KMS-11 (cell line): ENCODE measurements at regions not wholly inside any gene's neighbourhood (a gene's known extent, or its start where the extent isn't known, plus 50 kb on each side); places are given as distances from the start of the nearest gene placed in this dataset.

ENCODE experiments used
- H2AFZ ChIP-seq: fragments of 200-600 bp; sonication (generic); 2 replicates; pipeline ENCODE4 v1.6.1; 2016; ENCODE audit warnings: antibody characterized with exemption, mixed run types, low read depth
- H3K27ac ChIP-seq: fragments of 200-600 bp; sonication (generic); 2 replicates; pipeline ENCODE4 v1.6.1; 2016; ENCODE audit warnings: mild to moderate bottlenecking, mixed run types
- H3K27me3 ChIP-seq: fragments of 200-600 bp; sonication (generic); 2 replicates; pipeline ENCODE4 v1.6.1; 2017; ENCODE audit warnings: mild to moderate bottlenecking, low read depth, mixed run types, moderate library complexity; ENCODE audit not compliant: insufficient read depth
- H3K36me3 ChIP-seq: fragments of 200-600 bp; sonication (generic); 2 replicates; pipeline ENCODE4 v1.6.1; 2017; ENCODE audit warnings: mild to moderate bottlenecking, mixed run types; ENCODE audit not compliant: insufficient read depth
- H3K4me1 ChIP-seq: fragments of 200-600 bp; sonication (generic); 2 replicates; pipeline ENCODE4 v1.6.1; 2016; ENCODE audit warnings: mild to moderate bottlenecking, low read depth, mixed run types; ENCODE audit not compliant: poor library complexity, severe bottlenecking
- H3K4me2 ChIP-seq: fragments of 200-600 bp; sonication (generic); 2 replicates; pipeline ENCODE4 v1.7.0; 2016; ENCODE audit warnings: mild to moderate bottlenecking, mixed run types
- H3K4me3 ChIP-seq: fragments of 200-600 bp; sonication (generic); IDR thresholded peaks from 2 replicates; pipeline ENCODE4 v1.6.1; 2017; ENCODE audit warnings: low read depth, low read length, mixed read lengths; ENCODE audit not compliant: insufficient read depth
- H3K79me2 ChIP-seq: fragments of 200-600 bp; sonication (generic); 2 replicates; pipeline ENCODE4 v1.6.1; 2016; ENCODE audit warnings: low read depth, mixed run types; ENCODE audit not compliant: insufficient read depth
- H3K9ac ChIP-seq: fragments of 200-600 bp; sonication (generic); 2 replicates; pipeline ENCODE4 v1.6.1; 2016; ENCODE audit warnings: mild to moderate bottlenecking, mixed run types
- H4K20me1 ChIP-seq: fragments of 200-600 bp; sonication (generic); 2 replicates; pipeline ENCODE4 v1.6.1; 2016; ENCODE audit warnings: mild to moderate bottlenecking, mixed run types; ENCODE audit not compliant: insufficient read depth
- TF ChIP-seq, protein P1 (sequence below): fragments of 200-600 bp; sonication (generic); conservative IDR thresholded peaks from 2 replicates; pipeline ENCODE4 v1.6.1; 2017; ENCODE audit warnings: low read depth, mild to moderate bottlenecking, antibody characterized with exemption, low read length, moderate library complexity, mixed read lengths

DNA sequence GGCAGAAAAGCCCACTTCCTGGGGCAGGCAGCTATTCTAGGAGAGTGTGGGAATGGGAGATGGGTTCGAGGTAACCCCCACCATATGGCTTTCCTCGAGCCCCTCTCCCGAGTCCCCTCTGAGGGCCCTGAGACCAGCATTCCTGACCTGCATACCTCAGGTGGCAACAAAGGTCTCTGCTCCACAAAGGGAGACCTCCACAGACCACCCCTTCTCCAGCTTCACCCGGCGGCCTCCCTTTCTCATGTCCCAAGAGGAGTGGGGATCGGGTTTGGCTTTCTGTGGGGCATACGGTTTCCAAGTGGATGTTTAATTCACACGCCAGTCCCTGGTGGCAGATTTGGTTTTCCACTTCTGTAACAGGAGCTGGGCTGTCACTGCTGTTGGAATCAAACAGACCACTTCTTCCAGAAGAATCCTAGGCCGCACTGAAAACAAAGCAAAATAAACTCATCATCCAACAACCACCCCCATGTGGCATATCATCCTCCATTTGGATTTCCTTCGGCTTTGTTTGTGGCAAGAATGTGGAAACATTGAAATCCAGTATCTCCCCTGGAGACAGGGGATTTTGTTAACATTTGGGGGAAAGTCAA, 83.2 kb downstream of the DLL1 start:
- no peaks in the 10 kb centered on the region for H3K4me1 ChIP-seq
- no peak overlapping the region for H3K9ac ChIP-seq
- H2AFZ ChIP-seq, result no peak overlapping the region
- no peaks in the 10 kb centered on the region for H4K20me1 ChIP-seq
- H3K27me3 ChIP-seq, result peaks cover 3% of the 10 kb centered on the region; the same call in 1 of the 2 replicates
- H3K79me2 ChIP-seq, result no peaks in the 10 kb centered on the region
- no peak overlapping the region for H3K27ac ChIP-seq
- TF ChIP-seq, protein P1, sequence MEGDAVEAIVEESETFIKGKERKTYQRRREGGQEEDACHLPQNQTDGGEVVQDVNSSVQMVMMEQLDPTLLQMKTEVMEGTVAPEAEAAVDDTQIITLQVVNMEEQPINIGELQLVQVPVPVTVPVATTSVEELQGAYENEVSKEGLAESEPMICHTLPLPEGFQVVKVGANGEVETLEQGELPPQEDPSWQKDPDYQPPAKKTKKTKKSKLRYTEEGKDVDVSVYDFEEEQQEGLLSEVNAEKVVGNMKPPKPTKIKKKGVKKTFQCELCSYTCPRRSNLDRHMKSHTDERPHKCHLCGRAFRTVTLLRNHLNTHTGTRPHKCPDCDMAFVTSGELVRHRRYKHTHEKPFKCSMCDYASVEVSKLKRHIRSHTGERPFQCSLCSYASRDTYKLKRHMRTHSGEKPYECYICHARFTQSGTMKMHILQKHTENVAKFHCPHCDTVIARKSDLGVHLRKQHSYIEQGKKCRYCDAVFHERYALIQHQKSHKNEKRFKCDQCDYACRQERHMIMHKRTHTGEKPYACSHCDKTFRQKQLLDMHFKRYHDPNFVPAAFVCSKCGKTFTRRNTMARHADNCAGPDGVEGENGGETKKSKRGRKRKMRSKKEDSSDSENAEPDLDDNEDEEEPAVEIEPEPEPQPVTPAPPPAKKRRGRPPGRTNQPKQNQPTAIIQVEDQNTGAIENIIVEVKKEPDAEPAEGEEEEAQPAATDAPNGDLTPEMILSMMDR, result no peak
- no peaks in the 10 kb centered on the region for H3K36me3 ChIP-seq
- H3K4me3 ChIP-seq, result no peak overlapping the region
- H3K4me2 ChIP-seq, result no peak overlapping the region

DNA sequence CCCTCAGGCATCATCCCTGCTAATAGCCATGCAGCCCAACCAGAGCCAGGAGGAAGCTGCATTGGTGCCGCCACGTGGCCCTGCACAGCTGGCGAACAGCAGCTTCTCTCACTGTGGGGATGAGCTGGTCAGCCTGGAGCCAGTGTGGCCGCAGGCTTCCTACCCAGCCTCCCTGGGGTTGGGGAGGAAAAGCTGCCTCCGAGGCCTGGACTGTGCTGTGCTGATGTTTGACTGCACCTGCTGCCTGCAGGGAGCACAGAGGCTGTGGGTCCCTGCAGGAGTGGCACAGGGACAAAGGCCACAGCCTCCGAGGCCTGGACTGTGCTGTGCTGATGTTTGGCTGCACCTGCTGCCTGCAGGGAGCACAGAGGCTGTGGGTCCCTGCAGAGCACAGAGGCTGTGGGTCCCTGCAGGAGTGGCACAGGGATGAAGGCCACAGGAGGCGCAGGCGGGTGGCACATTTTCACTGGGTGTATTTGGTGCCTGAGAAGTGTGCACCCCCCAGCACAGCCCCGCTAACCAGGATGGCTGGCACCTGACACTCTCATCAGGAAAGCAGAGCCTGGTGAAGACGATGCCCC, 83.9 kb downstream of the DLL1 start:
- no peaks in the 10 kb centered on the region for H3K79me2 ChIP-seq
- no peaks in the 10 kb centered on the region for H3K36me3 ChIP-seq
- H4K20me1 ChIP-seq, result no peaks in the 10 kb centered on the region
- no peak overlapping the region for H3K4me3 ChIP-seq
- H3K27ac ChIP-seq, result no peak overlapping the region
- H3K4me2 ChIP-seq, result no peak overlapping the region
- H2AFZ ChIP-seq, result no peak overlapping the region
- TF ChIP-seq, protein P1, result no peak
- no peaks in the 10 kb centered on the region for H3K4me1 ChIP-seq
- peaks cover 3% of the 10 kb centered on the region; the same call in 1 of the 2 replicates for H3K27me3 ChIP-seq
- no peak overlapping the region for H3K9ac ChIP-seq

DNA sequence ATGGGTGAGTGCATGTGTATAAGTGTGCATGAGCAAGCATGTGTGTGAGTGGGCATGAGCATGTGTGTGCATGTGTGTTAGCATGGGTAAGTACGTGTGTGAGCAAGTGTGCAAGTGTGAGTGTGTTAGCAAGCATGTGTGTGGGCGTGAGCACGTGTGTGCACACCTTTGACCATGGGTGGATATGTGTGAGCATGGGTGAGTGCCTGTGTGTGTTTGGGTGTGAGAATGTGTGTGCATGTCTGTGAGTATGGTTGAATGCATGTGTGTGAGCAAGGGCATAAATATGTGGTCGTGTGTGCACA, 84.6 kb downstream of the DLL1 start:
- TF ChIP-seq, protein P1, result no peak
- Histone ChIP-seq H3K27me3 (peaks cover 3% of the 10 kb centered on the region; the same call in 1 of the 2 replicates), H3K4me2 (no peak overlapping the region), H3K9ac (no peak overlapping the region), H4K20me1 (no peaks in the 10 kb centered on the region), H2AFZ (no peak overlapping the region), H3K36me3 (no peaks in the 10 kb centered on the region), H3K27ac (no peak overlapping the region), H3K4me1 (no peaks in the 10 kb centered on the region), H3K4me3 (no peak overlapping the region), H3K79me2 (no peaks in the 10 kb centered on the region)

DNA sequence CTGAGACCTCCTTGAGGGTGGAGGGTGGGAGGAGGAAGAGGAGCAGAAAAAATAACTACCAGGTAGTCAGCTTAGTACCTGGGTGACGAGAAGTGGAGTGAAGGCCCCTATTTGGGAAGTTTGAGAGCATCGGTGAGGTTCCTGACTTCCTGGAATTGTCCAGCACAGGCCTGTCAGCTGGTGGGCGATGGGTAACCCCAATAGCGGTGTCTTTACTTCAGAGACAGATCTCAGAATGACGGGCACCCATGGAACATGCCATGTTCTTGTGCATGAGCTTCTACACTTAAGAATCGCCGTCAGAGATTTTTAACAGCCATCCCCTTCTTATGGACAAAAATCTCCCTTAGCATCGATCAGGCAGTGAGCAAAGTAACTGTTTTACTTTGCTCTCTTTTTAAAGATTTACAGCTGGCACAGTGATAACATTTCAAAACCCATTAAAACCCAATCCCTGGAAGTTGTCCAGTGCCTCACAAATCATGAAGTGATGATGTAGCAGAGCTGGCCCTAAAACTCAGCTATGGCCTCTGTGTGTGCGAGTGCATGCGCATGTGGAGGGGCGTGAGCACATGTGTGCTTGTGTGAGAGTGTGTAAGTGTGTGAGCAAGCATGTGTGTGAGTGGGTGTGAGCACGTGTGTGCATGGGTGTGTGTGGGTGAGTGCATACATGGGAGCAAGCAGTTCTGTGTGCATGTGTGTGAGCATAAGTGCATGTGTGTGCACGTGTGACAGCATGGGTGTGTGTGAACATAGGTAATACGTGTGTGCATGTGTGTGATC, 85.2 kb downstream of the DLL1 start:
- Histone ChIP-seq H3K9ac (no peak overlapping the region), H3K27me3 (peaks cover 3% of the 10 kb centered on the region; the same call in 1 of the 2 replicates), H3K4me3 (no peak overlapping the region), H3K4me2 (no peak overlapping the region), H3K27ac (no peak overlapping the region), H3K36me3 (no peaks in the 10 kb centered on the region), H2AFZ (no peak overlapping the region), H4K20me1 (no peaks in the 10 kb centered on the region), H3K4me1 (no peaks in the 10 kb centered on the region), H3K79me2 (no peaks in the 10 kb centered on the region)
- TF ChIP-seq, protein P1, result no peak
